RWPE2 (cell line): ENCODE measurements at regions not wholly inside any gene's neighbourhood (a gene's known extent, or its start where the extent isn't known, plus 50 kb on each side); places are given as distances from the start of the nearest gene placed in this dataset.
A peak's percentile ranks its signal among the peaks of the same experiment; 100 is the strongest.

Experiments used
- ATAC-seq: fragments of 200-7000 bp; cut with Tn5 transposase; 3 replicates; pipeline ENCODE4 v1.9.1; 2021; ENCODE audit warnings: low read depth
- DNase-seq: peaks from one replicate; pipeline ENCODE4 v3.0.0-alpha.2; 2020; ENCODE audit warnings: low spot score
- H3K27ac ChIP-seq: fragments of 450-650 bp; 2 replicates; pipeline ENCODE4 v1.5.1; 2017; ENCODE audit warnings: mild to moderate bottlenecking; ENCODE audit not compliant: poor library complexity, severe bottlenecking
- H3K27me3 ChIP-seq: fragments of 250-450 bp; sonication (Bioruptor Pico); 2 replicates; pipeline ENCODE4 v1.5.1; 2021; ENCODE audit warnings: mild to moderate bottlenecking, moderate library complexity; ENCODE audit not compliant: insufficient read depth, poor library complexity, severe bottlenecking
- H3K36me3 ChIP-seq: fragments of 250-450 bp; sonication (Bioruptor Pico); 2 replicates; pipeline ENCODE4 v1.5.1; 2020; ENCODE audit warnings: low read depth, mild to moderate bottlenecking, moderate library complexity
- H3K4me1 ChIP-seq: fragments of 250-450 bp; sonication (Bioruptor Pico); 2 replicates; pipeline ENCODE4 v1.5.1; 2021; ENCODE audit warnings: mild to moderate bottlenecking, moderate library complexity; ENCODE audit not compliant: insufficient read depth, poor library complexity, severe bottlenecking
- H3K4me3 ChIP-seq: fragments of 250-450 bp; sonication (Bioruptor Pico); 2 replicates; pipeline ENCODE4 v1.5.1; 2021; ENCODE audit warnings: mild to moderate bottlenecking, moderate library complexity; ENCODE audit not compliant: severe bottlenecking
- H3K9me3 ChIP-seq: fragments of 250-450 bp; sonication (Bioruptor Pico); 2 replicates; pipeline ENCODE4 v1.5.1; 2021; ENCODE audit warnings: mild to moderate bottlenecking, moderate library complexity; ENCODE audit not compliant: severe bottlenecking
- TF ChIP-seq, protein P1 (sequence below): fragments of 450-650 bp; IDR thresholded peaks from one replicate; pipeline ENCODE4 v1.5.1; 2017; ENCODE audit warnings: mild to moderate bottlenecking, moderate library complexity; ENCODE audit not compliant: poor library complexity, severe bottlenecking

DNA sequence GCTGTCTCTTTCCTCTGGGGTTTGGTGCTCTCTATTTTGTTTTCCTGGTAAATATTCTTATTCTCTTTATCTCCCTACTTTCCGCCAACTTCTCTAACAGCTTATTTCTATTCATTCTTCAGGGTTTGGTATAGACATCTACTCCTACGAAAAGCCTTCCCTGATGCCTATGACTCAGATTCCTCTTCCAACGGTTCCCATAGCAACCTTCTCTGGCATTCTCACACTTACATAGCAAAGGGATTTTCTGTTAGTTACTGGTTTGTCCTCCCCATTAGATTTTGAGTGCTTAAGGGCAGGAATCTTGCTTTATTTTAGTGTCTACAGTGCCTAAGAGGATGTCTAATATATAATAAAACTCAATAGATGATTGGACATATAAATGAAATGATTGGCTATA lies 407.6 kb upstream of the DEPDC1 start:
- H3K27me3 ChIP-seq, result no peaks in the 10 kb centered on the region
- no peaks in the 10 kb centered on the region for H3K4me1 ChIP-seq
- ATAC-seq (no peak), DNase-seq (no peak)
- H3K36me3 ChIP-seq, result no peaks in the 10 kb centered on the region
- H3K27ac ChIP-seq, result no peak overlapping the region
- H3K4me3 ChIP-seq, result no peak overlapping the region
- no peaks in the 10 kb centered on the region for H3K9me3 ChIP-seq
- TF ChIP-seq, protein P1, sequence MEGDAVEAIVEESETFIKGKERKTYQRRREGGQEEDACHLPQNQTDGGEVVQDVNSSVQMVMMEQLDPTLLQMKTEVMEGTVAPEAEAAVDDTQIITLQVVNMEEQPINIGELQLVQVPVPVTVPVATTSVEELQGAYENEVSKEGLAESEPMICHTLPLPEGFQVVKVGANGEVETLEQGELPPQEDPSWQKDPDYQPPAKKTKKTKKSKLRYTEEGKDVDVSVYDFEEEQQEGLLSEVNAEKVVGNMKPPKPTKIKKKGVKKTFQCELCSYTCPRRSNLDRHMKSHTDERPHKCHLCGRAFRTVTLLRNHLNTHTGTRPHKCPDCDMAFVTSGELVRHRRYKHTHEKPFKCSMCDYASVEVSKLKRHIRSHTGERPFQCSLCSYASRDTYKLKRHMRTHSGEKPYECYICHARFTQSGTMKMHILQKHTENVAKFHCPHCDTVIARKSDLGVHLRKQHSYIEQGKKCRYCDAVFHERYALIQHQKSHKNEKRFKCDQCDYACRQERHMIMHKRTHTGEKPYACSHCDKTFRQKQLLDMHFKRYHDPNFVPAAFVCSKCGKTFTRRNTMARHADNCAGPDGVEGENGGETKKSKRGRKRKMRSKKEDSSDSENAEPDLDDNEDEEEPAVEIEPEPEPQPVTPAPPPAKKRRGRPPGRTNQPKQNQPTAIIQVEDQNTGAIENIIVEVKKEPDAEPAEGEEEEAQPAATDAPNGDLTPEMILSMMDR, result no peak

DNA sequence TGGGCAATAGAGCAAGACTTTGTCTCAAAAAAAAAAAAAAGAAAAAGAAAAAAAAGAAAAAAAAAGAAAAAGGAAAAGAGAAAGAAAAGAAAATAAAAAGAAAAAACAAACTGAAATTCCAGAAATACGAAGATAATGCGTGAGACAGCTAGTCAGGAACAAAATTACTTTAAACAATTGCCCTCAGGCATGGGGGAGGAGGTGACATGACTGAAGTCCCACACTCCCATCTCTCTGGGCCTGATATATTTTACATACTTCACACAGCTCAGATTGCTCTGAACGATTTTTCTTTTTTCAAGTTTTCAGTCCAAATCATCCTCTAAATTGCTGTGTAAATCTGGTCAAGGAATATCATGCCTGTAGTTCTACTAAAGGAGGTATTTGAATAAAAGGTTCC lies 409.5 kb upstream of the DEPDC1 start:
- no peak for ATAC-seq
- DNase-seq, result no peak
- TF ChIP-seq, protein P1, result no peak

DNA sequence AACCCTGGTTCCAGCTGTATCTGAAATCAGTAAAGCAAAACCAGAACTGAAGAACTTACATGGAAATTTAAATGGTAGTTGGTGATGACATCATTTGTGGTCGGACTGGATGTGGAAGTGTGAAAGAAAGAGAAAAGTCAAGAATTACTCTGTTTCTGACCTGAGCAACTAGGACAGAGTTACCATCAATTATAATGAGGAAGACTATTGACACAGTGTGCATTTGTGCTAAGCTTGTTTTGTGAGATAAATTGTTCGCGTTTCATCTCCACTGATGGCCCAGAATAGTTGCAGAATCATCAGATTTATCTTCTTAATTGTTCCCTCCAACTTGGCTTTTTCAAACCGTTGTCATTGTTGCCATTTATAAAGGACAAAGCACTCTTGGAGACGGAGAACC lies 410.6 kb upstream of the DEPDC1 start:
- no peak overlapping the region for H3K4me3 ChIP-seq
- no peak for DNase-seq
- no peaks in the 10 kb centered on the region for H3K27me3 ChIP-seq
- H3K9me3 ChIP-seq, result no peaks in the 10 kb centered on the region
- no peak for ATAC-seq
- TF ChIP-seq, protein P1, result no peak
- H3K36me3 ChIP-seq, result no peaks in the 10 kb centered on the region
- no peaks in the 10 kb centered on the region for H3K4me1 ChIP-seq
- no peak overlapping the region for H3K27ac ChIP-seq

More for the DNA sequence above, 409.5 kb upstream of the DEPDC1 start:
- Histone ChIP-seq H3K4me1 (no peaks in the 10 kb centered on the region), H3K27me3 (no peaks in the 10 kb centered on the region), H3K9me3 (no peaks in the 10 kb centered on the region), H3K36me3 (no peaks in the 10 kb centered on the region), H3K27ac (no peak overlapping the region), H3K4me3 (no peak overlapping the region)

DNA sequence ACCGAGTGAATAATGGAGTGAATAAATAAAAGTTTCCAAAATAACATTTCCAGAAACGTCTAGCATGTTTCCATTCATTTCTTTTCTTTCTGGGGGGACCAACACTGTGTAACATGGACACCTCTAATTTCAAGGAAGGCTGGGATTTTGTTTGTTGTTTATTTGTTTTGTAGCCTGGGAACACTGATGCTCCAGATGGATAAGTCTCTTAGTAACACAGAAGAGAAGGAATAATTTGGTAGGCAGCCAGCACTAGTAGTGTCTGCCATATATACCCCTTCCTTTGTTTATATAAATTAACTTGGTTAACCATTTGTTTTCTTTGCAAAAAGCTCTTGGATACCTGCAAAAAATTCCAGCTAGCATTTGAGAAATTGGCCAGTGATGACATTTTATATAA lies 411.4 kb upstream of the DEPDC1 start:
- no peak overlapping the region for H3K4me3 ChIP-seq
- H3K4me1 ChIP-seq, result no peaks in the 10 kb centered on the region
- no peak for ATAC-seq

DNA sequence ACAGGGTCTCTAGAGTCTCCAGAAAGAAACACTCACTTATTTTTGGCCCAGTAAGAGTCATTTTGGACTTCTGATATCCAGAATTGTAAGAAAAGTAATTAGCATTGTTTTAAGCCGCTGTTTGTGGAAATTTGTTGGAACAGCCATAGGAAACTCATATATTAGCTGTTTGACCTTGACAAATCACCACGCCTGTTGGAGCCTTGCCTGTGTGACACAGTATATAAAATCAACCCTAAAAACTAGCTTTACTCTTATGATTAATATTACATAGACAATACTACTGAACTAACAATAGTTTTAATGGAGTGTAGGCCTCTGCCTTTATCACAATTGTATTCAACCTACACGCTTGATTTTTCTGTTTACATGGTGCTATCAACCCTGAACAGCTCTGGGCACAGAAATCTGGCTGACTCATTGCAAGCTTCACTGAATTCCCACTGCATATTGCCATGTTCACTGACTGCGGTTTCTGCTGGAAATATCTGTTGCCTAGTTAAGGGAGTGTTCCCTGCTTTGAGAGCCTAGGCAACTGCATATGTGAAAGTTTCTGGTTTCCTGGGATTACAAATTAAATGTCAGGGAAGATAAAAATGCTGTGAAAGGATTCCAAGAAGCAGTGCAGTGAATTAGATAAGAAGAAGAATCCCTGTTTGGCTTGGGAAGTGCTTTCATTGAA lies 419.5 kb upstream of the DEPDC1 start:
- DNase-seq (no peak), ATAC-seq (peak; percentile 33; the same call in 1 of the 3 replicates)
- TF ChIP-seq, protein P1, result no peak
- Histone ChIP-seq H3K9me3 (no peaks in the 10 kb centered on the region), H3K36me3 (no peaks in the 10 kb centered on the region), H3K4me3 (no peak overlapping the region), H3K27ac (no peak overlapping the region), H3K4me1 (no peaks in the 10 kb centered on the region), H3K27me3 (no peaks in the 10 kb centered on the region)

More for the DNA sequence above, 411.4 kb upstream of the DEPDC1 start:
- Histone ChIP-seq H3K27me3 (no peaks in the 10 kb centered on the region), H3K9me3 (no peaks in the 10 kb centered on the region), H3K27ac (no peak overlapping the region), H3K36me3 (no peaks in the 10 kb centered on the region)
- DNase-seq, result no peak
- TF ChIP-seq, protein P1, result no peak
